ENCODE measurements at regions not wholly inside any gene's neighbourhood (a gene's known extent, or its start where the extent isn't known, plus 50 kb on each side); places are given as distances from the start of the nearest gene placed in this dataset.

GRCh38 chr6:170483413-170483812 lies 69.7 kb downstream of the PSMB1 start:
- intact Hi-C loops (cut with DNase I): no loop called here
- H3K36me3 ChIP-seq (ENCODE audit: control insufficient read depth in 2 of 3, insufficient read depth in 3 of 3, low read length in 3 of 3): no peaks in the 10 kb centered on the region
- H3K4me3 ChIP-seq (ENCODE audit: low read length in 3 of 3): no peak overlapping the region
- peaks cover 0 to 2% (median 0%) of the 10 kb centered on the region in 3 donors for H3K9me3 ChIP-seq (ENCODE audit: control insufficient read depth in 2 of 3, insufficient read depth in 1 of 3, low read length in 3 of 3)
- FAIRE-seq: no peak
- no peaks in the 10 kb centered on the region for H3K4me1 ChIP-seq (ENCODE audit: control insufficient read depth in 2 of 3, insufficient read depth in 2 of 3, low read depth in 1 of 3, low read length in 3 of 3)
- H3K27ac ChIP-seq (ENCODE audit: low read depth in 2 of 2, low read length in 2 of 2): no peak overlapping the region
- no peak for TF ChIP-seq CTCF (IDR thresholded peaks at IDR 0.05; ENCODE audit: borderline replicate concordance, extremely low read depth, insufficient read depth)
- no peaks in the 10 kb centered on the region for H3K27me3 ChIP-seq (ENCODE audit: control insufficient read depth, insufficient read depth, low read length)
- DNase-seq: no peak
- no peak overlapping the region for H3K9ac ChIP-seq (ENCODE audit: low read length in 3 of 3)

- H3K9me3 ChIP-seq (ENCODE audit: control insufficient read depth in 2 of 3, insufficient read depth in 1 of 3, low read length in 3 of 3): peaks cover 0 to 2% (median 0%) of the 10 kb centered on the region in 3 donors
- intact Hi-C loops (cut with DNase I): no loop called here
- H3K4me1 ChIP-seq (ENCODE audit: control insufficient read depth in 2 of 3, insufficient read depth in 2 of 3, low read depth in 1 of 3, low read length in 3 of 3): no peaks in the 10 kb centered on the region
- H3K4me3 ChIP-seq (ENCODE audit: low read length in 3 of 3): no peak overlapping the region
- TF ChIP-seq CTCF (IDR thresholded peaks at IDR 0.05; ENCODE audit: borderline replicate concordance, extremely low read depth, insufficient read depth): no peak
- no peak overlapping the region for H3K9ac ChIP-seq (ENCODE audit: low read length in 3 of 3)
- no peaks in the 10 kb centered on the region for H3K36me3 ChIP-seq (ENCODE audit: control insufficient read depth in 2 of 3, insufficient read depth in 3 of 3, low read length in 3 of 3)
- FAIRE-seq (no peak), DNase-seq (peak in 2 of 5 donors; percentile 25 to 54)
- no peaks in the 10 kb centered on the region for H3K27me3 ChIP-seq (ENCODE audit: control insufficient read depth, insufficient read depth, low read length)
- no peak overlapping the region for H3K27ac ChIP-seq (ENCODE audit: low read depth in 2 of 2, low read length in 2 of 2)
Observed at GRCh38 chr6:170480050-170480692, 72.9 kb downstream of the PSMB1 start.

GRCh38 chr6:170476360-170476759 lies 76.7 kb downstream of the PSMB1 start:
- no peak for TF ChIP-seq CTCF (IDR thresholded peaks at IDR 0.05; ENCODE audit: borderline replicate concordance, extremely low read depth, insufficient read depth)
- no peaks in the 10 kb centered on the region for H3K36me3 ChIP-seq (ENCODE audit: control insufficient read depth in 2 of 3, insufficient read depth in 3 of 3, low read length in 3 of 3)
- no peaks in the 10 kb centered on the region for H3K9me3 ChIP-seq (ENCODE audit: control insufficient read depth in 2 of 3, insufficient read depth in 1 of 3, low read length in 3 of 3)
- FAIRE-seq (no peak), DNase-seq (no peak)
- H3K27me3 ChIP-seq (ENCODE audit: control insufficient read depth, insufficient read depth, low read length): no peaks in the 10 kb centered on the region
- no peaks in the 10 kb centered on the region for H3K4me1 ChIP-seq (ENCODE audit: control insufficient read depth in 2 of 3, insufficient read depth in 2 of 3, low read depth in 1 of 3, low read length in 3 of 3)
- no peak overlapping the region for H3K27ac ChIP-seq (ENCODE audit: low read depth in 2 of 2, low read length in 2 of 2)
- no peak overlapping the region for H3K9ac ChIP-seq (ENCODE audit: low read length in 3 of 3)
- intact Hi-C loops (cut with DNase I): no loop called here
- no peak overlapping the region for H3K4me3 ChIP-seq (ENCODE audit: low read length in 3 of 3)

GRCh38 chr6:170475118-170475517 lies 78.0 kb downstream of the PSMB1 start:
- H3K9ac ChIP-seq (ENCODE audit: low read length in 3 of 3): no peak overlapping the region
- TF ChIP-seq CTCF (IDR thresholded peaks at IDR 0.05; ENCODE audit: borderline replicate concordance, extremely low read depth, insufficient read depth): no peak
- H3K4me3 ChIP-seq (ENCODE audit: low read length in 3 of 3): no peak overlapping the region
- no peaks in the 10 kb centered on the region for H3K36me3 ChIP-seq (ENCODE audit: control insufficient read depth in 2 of 3, insufficient read depth in 3 of 3, low read length in 3 of 3)
- H3K27me3 ChIP-seq (ENCODE audit: control insufficient read depth, insufficient read depth, low read length): no peaks in the 10 kb centered on the region
- H3K27ac ChIP-seq (ENCODE audit: low read depth in 2 of 2, low read length in 2 of 2): no peak overlapping the region
- H3K9me3 ChIP-seq (ENCODE audit: control insufficient read depth in 2 of 3, insufficient read depth in 1 of 3, low read length in 3 of 3): no peaks in the 10 kb centered on the region
- intact Hi-C loops (cut with DNase I): no loop called here
- DNase-seq (no peak), FAIRE-seq (no peak)
- no peaks in the 10 kb centered on the region for H3K4me1 ChIP-seq (ENCODE audit: control insufficient read depth in 2 of 3, insufficient read depth in 2 of 3, low read depth in 1 of 3, low read length in 3 of 3)
